ENCODE measurements at regions not wholly inside any gene's neighbourhood (a gene's known extent, or its start where the extent isn't known, plus 50 kb on each side); places are given as distances from the start of the nearest gene placed in this dataset.

DNA sequence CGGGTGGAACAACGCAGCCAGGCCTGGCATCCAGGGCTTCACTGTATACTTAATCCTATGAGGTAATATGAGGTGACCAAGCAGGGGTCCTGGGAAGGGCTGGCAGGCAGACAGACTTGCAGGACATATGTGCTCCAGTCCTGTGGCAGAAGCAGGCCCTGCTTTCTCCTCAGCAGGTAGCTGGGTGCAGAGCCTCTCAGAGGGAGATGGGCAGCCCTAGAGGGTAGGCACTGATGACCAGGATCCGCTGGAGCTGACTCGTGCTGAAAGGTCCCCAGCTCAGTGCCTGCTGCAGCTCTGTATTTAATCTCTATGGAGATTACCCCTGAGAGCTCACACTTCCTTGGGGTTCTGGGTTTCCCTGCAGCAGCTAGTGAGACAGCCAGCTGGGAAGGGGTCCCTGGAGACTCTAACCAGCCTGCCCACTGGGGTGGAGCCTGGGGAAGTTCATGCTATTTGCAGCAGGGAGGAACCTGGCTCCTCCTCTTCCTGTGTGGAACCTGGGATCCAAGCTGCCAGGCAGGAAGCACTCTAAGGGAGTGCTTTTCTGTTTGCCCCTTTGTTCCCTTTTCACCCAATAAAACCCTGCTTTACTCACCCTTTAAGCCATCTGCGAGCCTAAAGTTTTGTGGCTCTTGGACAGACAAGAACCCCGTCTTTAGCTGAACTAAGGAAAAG is 339.2 kb downstream of the DCAF12L2 start:
- Histone ChIP-seq H3K4me1 (ENCODE audit: control insufficient read depth in 2 of 2, insufficient read depth in 1 of 2, low read depth in 1 of 2, low read length in 2 of 2) (no peaks in the 10 kb centered on the region), H3K27me3 (ENCODE audit: control insufficient read depth in 3 of 3, insufficient read depth in 3 of 3, low read depth in 1 of 3, low read length in 3 of 3) (no peaks in the 10 kb centered on the region), H3K23ac (ENCODE audit: low read depth, low read length, poor library complexity) (no peak overlapping the region), H3K9me3 (replicated peaks in 1 of 2; ENCODE audit: control insufficient read depth in 2 of 2, insufficient read depth in 1 of 2, low read depth in 1 of 2, low read length in 2 of 2) (no peaks in the 10 kb centered on the region), H3K79me1 (ENCODE audit: low read depth, low read length) (no peaks in the 10 kb centered on the region), H2AK5ac (ENCODE audit: low read depth, low read length) (no peak overlapping the region), H2BK12ac (ENCODE audit: low read length) (no peak overlapping the region), H3K18ac (ENCODE audit: low read length) (no peak overlapping the region), H3K9ac (ENCODE audit: low read depth, low read length, poor library complexity) (no peak overlapping the region), H3K27ac (replicated peaks; ENCODE audit: low read length) (no peak overlapping the region), H3K4me2 (ENCODE audit: insufficient read depth, low read length, poor library complexity, severe bottlenecking) (no peak overlapping the region), H4K91ac (ENCODE audit: low read depth, low read length, poor library complexity) (no peak overlapping the region), H3K36me3 (replicated peaks in 1 of 2; ENCODE audit: control insufficient read depth in 2 of 2, insufficient read depth in 2 of 2, low read length in 2 of 2) (no peaks in the 10 kb centered on the region), H2BK15ac (ENCODE audit: low read length) (no peak overlapping the region), H3K14ac (ENCODE audit: low read length) (no peak overlapping the region), H4K8ac (ENCODE audit: low read depth, low read length) (no peak overlapping the region), H2AFZ (ENCODE audit: low read length) (peak overlapping the region; percentile 59), H3K4me3 (ENCODE audit: low read length in 2 of 2) (no peak overlapping the region), H3K4ac (ENCODE audit: low read length) (no peak overlapping the region), H2BK120ac (ENCODE audit: low read depth, low read length) (no peak overlapping the region), H2BK5ac (ENCODE audit: low read length) (no peak overlapping the region)
- no CpG with 5 or more reads among the region's 6 CpGs for WGBS, 2 donors (ENCODE audit: extremely low coverage in 2 of 2, insufficient read length in 2 of 2, insufficient replicate concordance in 1 of 2)
- DNase-seq (ENCODE audit: low spot score): no peak

DNA sequence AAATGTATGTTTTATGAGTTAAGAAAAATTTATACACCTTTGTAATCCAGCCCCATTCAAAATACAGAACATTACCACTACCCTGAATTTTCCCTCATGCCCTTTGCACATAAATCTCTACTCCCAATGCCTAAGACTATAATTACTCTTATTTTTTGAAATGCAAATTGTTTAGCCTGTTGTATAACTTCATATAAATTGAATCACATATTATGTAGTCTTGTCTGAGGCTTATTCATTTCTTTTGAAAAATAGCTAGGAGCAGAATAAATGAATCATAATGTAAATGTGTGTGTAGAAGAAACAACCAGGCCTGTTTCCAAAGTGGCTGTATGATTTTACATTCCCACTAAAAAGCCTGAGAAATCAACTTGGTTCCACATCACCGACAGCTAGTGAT is 319.8 kb downstream of the DCAF12L2 start:
- no peak overlapping the region for H3K23ac ChIP-seq (ENCODE audit: low read depth, low read length, poor library complexity)
- DNase-seq (ENCODE audit: low spot score): no peak
- H3K4ac ChIP-seq (ENCODE audit: low read length): no peak overlapping the region
- no peak overlapping the region for H2AFZ ChIP-seq (ENCODE audit: low read length)
- no peak overlapping the region for H2BK15ac ChIP-seq (ENCODE audit: low read length)
- no peak overlapping the region for H3K4me3 ChIP-seq (ENCODE audit: low read length in 2 of 2)
- H3K36me3 ChIP-seq (replicated peaks in 1 of 2; ENCODE audit: control insufficient read depth in 2 of 2, insufficient read depth in 2 of 2, low read length in 2 of 2): no peaks in the 10 kb centered on the region
- no peak overlapping the region for H2AK5ac ChIP-seq (ENCODE audit: low read depth, low read length)
- no CpG with 5 or more reads among the region's 1 CpG for WGBS, 2 donors (ENCODE audit: extremely low coverage in 2 of 2, insufficient read length in 2 of 2, insufficient replicate concordance in 1 of 2)
- H3K9ac ChIP-seq (ENCODE audit: low read depth, low read length, poor library complexity): no peak overlapping the region
- no peak overlapping the region for H4K8ac ChIP-seq (ENCODE audit: low read depth, low read length)
- H2BK5ac ChIP-seq (ENCODE audit: low read length): no peak overlapping the region
- H2BK120ac ChIP-seq (ENCODE audit: low read depth, low read length): no peak overlapping the region
- H3K4me2 ChIP-seq (ENCODE audit: insufficient read depth, low read length, poor library complexity, severe bottlenecking): no peak overlapping the region
- H3K4me1 ChIP-seq (ENCODE audit: control insufficient read depth in 2 of 2, insufficient read depth in 1 of 2, low read depth in 1 of 2, low read length in 2 of 2): no peaks in the 10 kb centered on the region
- no peaks in the 10 kb centered on the region for H3K9me3 ChIP-seq (replicated peaks in 1 of 2; ENCODE audit: control insufficient read depth in 2 of 2, insufficient read depth in 1 of 2, low read depth in 1 of 2, low read length in 2 of 2)
- H3K14ac ChIP-seq (ENCODE audit: low read length): no peak overlapping the region
- H3K79me1 ChIP-seq (ENCODE audit: low read depth, low read length): no peaks in the 10 kb centered on the region
- no peak overlapping the region for H4K91ac ChIP-seq (ENCODE audit: low read depth, low read length, poor library complexity)
- H3K18ac ChIP-seq (ENCODE audit: low read length): no peak overlapping the region
- H3K27ac ChIP-seq (replicated peaks; ENCODE audit: low read length): no peak overlapping the region
- H3K27me3 ChIP-seq (ENCODE audit: control insufficient read depth in 3 of 3, insufficient read depth in 3 of 3, low read depth in 1 of 3, low read length in 3 of 3): no peaks in the 10 kb centered on the region
- no peak overlapping the region for H2BK12ac ChIP-seq (ENCODE audit: low read length)

DNA sequence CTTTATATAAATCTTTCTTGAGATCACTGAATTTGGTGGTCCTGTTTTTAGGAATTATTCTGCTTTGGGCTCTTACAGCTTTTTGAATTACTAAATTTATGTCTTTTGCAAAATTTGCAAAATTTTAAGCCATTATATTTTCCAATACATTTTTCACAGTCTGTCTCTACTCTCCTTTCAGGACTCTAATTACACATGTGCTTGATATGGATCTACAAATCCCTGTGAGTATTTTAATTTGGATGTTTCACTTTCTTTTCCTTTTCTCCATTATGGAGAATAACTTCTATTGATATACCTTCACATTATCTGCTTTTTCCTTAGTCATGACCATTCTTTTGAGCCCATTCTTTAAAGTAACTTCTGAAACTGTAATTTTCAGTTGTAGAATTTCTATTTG is 315.4 kb downstream of the DCAF12L2 start:
- Histone ChIP-seq H4K91ac (ENCODE audit: low read depth, low read length, poor library complexity) (no peak overlapping the region), H3K18ac (ENCODE audit: low read length) (no peak overlapping the region), H2BK120ac (ENCODE audit: low read depth, low read length) (no peak overlapping the region), H3K4me3 (ENCODE audit: low read length in 2 of 2) (no peak overlapping the region), H3K23ac (ENCODE audit: low read depth, low read length, poor library complexity) (no peak overlapping the region), H3K4me1 (ENCODE audit: control insufficient read depth in 2 of 2, insufficient read depth in 1 of 2, low read depth in 1 of 2, low read length in 2 of 2) (no peaks in the 10 kb centered on the region), H3K9me3 (replicated peaks in 1 of 2; ENCODE audit: control insufficient read depth in 2 of 2, insufficient read depth in 1 of 2, low read depth in 1 of 2, low read length in 2 of 2) (no peaks in the 10 kb centered on the region), H2BK12ac (ENCODE audit: low read length) (no peak overlapping the region), H4K8ac (ENCODE audit: low read depth, low read length) (no peak overlapping the region), H3K4ac (ENCODE audit: low read length) (no peak overlapping the region), H3K27me3 (ENCODE audit: control insufficient read depth in 3 of 3, insufficient read depth in 3 of 3, low read depth in 1 of 3, low read length in 3 of 3) (no peaks in the 10 kb centered on the region), H3K4me2 (ENCODE audit: insufficient read depth, low read length, poor library complexity, severe bottlenecking) (no peak overlapping the region), H3K36me3 (replicated peaks in 1 of 2; ENCODE audit: control insufficient read depth in 2 of 2, insufficient read depth in 2 of 2, low read length in 2 of 2) (no peaks in the 10 kb centered on the region), H2AFZ (ENCODE audit: low read length) (no peak overlapping the region), H2AK5ac (ENCODE audit: low read depth, low read length) (no peak overlapping the region), H3K79me1 (ENCODE audit: low read depth, low read length) (no peaks in the 10 kb centered on the region), H2BK15ac (ENCODE audit: low read length) (no peak overlapping the region), H3K9ac (ENCODE audit: low read depth, low read length, poor library complexity) (no peak overlapping the region), H3K14ac (ENCODE audit: low read length) (no peak overlapping the region), H3K27ac (replicated peaks; ENCODE audit: low read length) (no peak overlapping the region), H2BK5ac (ENCODE audit: low read length) (no peak overlapping the region)
- no peak for DNase-seq (ENCODE audit: low spot score)

DNA sequence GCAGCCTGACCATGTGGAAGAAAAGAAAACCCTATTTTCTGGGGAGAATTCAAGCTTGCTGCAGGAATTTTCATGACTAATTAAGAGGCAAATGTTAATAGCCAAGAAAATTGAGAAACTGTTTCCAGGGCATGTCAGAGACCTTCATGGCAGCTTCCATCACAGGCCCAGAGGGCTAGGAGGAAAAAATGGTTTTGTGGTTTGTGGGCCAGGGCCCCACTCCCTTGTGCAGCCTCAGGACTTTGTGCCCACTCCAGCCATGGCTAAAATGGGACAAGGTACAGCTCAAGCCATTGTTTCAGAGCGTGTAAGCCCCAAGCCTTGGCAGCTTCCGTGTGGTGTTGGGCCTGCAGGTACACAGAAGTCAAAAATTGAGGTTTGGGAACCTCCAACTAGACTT is 282.9 kb downstream of the DCAF12L2 start:
- H3K23ac ChIP-seq (ENCODE audit: low read depth, low read length, poor library complexity): no peak overlapping the region
- no peak overlapping the region for H4K8ac ChIP-seq (ENCODE audit: low read depth, low read length)
- no peaks in the 10 kb centered on the region for H3K4me1 ChIP-seq (ENCODE audit: control insufficient read depth in 2 of 2, insufficient read depth in 1 of 2, low read depth in 1 of 2, low read length in 2 of 2)
- H3K27me3 ChIP-seq (ENCODE audit: control insufficient read depth in 3 of 3, insufficient read depth in 3 of 3, low read depth in 1 of 3, low read length in 3 of 3): no peaks in the 10 kb centered on the region
- H3K4ac ChIP-seq (ENCODE audit: low read length): no peak overlapping the region
- no peak overlapping the region for H3K14ac ChIP-seq (ENCODE audit: low read length)
- H3K4me2 ChIP-seq (ENCODE audit: insufficient read depth, low read length, poor library complexity, severe bottlenecking): no peak overlapping the region
- H3K36me3 ChIP-seq (replicated peaks in 1 of 2; ENCODE audit: control insufficient read depth in 2 of 2, insufficient read depth in 2 of 2, low read length in 2 of 2): no peaks in the 10 kb centered on the region
- H3K27ac ChIP-seq (replicated peaks; ENCODE audit: low read length): no peak overlapping the region
- no peak overlapping the region for H3K4me3 ChIP-seq (ENCODE audit: low read length in 2 of 2)
- H3K9me3 ChIP-seq (replicated peaks in 1 of 2; ENCODE audit: control insufficient read depth in 2 of 2, insufficient read depth in 1 of 2, low read depth in 1 of 2, low read length in 2 of 2): no peaks in the 10 kb centered on the region
- H2AK5ac ChIP-seq (ENCODE audit: low read depth, low read length): no peak overlapping the region
- H2BK120ac ChIP-seq (ENCODE audit: low read depth, low read length): no peak overlapping the region
- H4K91ac ChIP-seq (ENCODE audit: low read depth, low read length, poor library complexity): no peak overlapping the region
- WGBS, 2 donors (ENCODE audit: extremely low coverage in 2 of 2, insufficient read length in 2 of 2, insufficient replicate concordance in 1 of 2): no CpG with 5 or more reads among the region's 2 CpGs
- no peak overlapping the region for H3K18ac ChIP-seq (ENCODE audit: low read length)
- no peak overlapping the region for H2BK5ac ChIP-seq (ENCODE audit: low read length)
- H3K79me1 ChIP-seq (ENCODE audit: low read depth, low read length): no peaks in the 10 kb centered on the region
- no peak overlapping the region for H2AFZ ChIP-seq (ENCODE audit: low read length)
- no peak overlapping the region for H2BK15ac ChIP-seq (ENCODE audit: low read length)
- no peak overlapping the region for H2BK12ac ChIP-seq (ENCODE audit: low read length)
- DNase-seq (ENCODE audit: low spot score): no peak
- H3K9ac ChIP-seq (ENCODE audit: low read depth, low read length, poor library complexity): no peak overlapping the region
